ENCODE measurements at regions not wholly inside any gene's neighbourhood (a gene's known extent, or its start where the extent isn't known, plus 50 kb on each side); places are given as distances from the start of the nearest gene placed in this dataset.

DNA sequence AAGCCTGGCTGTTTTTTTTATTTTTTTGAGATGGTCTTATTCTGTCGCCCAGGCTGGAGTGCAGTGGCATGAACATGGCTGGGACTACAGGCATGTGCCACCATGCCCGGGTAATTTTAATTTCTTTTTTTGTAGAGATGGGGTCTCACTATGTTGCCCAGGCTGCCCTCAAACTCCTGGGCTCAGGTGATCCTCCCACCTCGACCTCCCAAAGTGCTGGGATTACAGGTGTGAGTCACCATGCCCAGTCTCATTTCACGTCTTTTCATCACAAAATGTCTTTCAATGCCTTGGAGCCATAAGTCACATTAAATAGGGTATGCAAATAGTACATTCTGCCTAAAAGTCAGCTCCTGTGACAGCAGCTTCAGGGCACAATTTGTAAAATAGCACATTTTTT lies 52.8 kb downstream of the SOX2 start:
- no peak for DNase-seq

DNA sequence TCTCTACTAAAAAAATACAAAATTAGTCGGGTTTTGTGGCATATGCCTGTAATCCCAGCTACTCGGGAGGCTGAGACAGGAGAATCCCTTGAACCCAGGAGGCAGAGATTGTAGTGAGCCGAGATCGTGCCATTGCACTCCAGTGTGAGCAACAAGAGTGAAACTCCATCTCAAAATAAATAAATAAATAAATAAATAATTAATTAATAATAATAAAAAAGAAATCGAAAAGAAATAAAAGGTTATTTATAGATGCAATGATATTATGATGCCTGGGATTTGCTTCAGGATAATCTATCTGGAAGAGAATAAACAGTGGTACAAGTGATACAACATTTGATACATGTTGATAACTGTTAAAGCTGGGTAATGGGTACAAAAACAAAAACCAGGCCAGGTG lies 58.6 kb downstream of the SOX2 start:
- no peak for DNase-seq

DNA sequence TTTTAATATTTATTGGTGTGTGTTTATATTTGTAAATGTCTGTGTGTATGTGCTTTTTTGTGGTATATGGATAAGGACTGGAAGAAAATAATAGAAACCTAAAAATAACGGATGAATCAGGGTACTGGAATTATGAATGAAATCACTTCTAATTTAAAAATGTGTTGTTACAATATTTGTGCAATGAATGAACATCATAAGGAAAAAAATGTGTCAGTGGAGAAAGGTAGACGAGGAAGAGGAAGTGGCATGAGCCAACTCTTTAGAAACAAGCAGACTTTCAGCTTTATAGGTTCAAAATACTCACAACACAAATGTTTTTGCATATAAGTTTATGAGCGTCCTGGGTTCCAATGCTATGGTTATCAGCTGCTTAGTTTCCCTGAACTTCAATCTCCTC lies 59.4 kb downstream of the SOX2 start:
- no peak for DNase-seq

DNA sequence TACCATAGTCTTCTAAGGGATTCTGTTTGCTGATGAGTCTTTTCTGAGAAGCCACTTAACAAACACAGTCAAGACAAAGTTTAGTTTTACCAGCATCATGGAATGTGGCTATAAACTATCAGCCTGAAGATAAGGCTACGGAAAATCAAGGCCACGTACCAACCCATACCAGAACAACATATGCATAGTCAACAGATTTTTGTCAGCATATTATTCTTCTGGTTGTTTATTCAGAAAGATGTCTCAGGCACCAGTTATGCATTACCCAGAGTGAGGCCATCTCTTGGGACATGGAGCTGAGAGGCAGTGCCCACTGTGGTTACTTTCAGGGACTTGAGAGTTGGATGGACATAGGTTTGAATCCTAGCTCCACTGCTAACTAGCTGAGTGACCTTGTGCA lies 60.4 kb downstream of the SOX2 start:
- no peak for DNase-seq

DNA sequence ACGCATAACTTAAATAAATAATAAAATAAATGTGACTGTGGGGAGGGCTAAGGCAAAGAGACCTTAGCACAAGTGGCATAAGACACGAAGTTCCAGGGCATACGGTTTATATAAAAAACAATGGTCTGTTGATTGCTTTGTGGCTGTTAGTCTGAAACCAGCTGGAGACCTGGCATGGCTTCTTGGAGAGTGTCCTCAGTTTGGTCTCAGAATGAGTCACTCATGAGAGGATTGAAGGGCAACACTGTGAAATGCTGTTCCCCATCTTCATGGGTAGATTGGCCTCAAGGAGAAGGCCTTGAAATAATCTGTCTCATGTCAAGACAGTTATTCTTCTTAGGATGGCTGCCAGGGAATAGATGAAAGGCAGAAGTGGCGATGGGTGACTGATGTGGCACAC lies 62.2 kb downstream of the SOX2 start:
- no peak for DNase-seq

DNA sequence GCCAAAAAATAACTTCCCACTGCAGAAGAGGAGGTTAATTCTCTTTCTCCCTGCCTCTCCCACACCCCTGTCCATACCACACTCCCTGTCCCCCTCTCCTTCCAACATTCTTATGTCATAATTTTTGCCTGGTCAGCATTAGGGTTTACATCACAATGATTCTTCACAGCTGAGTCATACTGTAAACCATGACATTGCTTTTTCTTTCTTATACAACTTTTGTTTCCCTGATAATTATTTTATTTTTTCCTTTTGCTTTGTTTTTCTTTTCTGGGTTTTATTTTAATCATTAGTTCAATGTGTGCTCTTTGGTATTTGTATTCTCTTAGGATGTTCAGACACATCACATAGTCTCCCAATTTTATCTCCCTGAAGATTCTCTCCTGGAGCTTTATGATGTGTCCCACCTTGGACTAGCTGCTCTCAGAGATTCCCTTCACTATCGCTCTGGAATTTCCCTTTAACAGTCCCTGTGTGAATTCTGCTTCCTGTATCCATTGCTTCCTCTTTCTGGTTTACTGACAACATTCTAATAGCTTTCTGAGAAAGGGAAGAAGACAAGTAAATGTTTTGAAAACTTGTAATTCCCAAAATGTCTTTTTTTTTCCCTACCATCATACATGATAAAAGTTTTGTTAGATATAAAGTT lies 70.7 kb downstream of the SOX2 start:
- no peak for DNase-seq

DNA sequence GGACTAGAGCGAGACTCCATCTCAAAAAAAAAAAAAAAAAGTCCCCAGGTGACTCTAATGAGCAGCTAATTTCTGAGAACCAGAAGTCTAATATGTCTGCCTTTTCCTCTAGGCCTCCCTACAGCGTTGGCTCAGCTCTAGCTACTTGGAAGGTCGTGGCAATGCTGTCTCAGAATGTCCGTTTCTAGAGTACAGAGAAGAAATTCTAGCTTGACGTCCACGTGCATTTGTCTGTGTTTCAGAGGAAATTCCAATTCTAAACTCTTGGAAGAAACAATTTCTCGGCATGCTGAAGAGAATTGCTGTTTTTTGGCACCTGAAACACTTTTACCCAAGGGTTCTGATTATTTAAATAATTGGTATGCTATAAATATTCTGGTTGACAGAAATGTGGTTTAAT lies 78.8 kb downstream of the SOX2 start:
- DNase-seq: no peak

DNA sequence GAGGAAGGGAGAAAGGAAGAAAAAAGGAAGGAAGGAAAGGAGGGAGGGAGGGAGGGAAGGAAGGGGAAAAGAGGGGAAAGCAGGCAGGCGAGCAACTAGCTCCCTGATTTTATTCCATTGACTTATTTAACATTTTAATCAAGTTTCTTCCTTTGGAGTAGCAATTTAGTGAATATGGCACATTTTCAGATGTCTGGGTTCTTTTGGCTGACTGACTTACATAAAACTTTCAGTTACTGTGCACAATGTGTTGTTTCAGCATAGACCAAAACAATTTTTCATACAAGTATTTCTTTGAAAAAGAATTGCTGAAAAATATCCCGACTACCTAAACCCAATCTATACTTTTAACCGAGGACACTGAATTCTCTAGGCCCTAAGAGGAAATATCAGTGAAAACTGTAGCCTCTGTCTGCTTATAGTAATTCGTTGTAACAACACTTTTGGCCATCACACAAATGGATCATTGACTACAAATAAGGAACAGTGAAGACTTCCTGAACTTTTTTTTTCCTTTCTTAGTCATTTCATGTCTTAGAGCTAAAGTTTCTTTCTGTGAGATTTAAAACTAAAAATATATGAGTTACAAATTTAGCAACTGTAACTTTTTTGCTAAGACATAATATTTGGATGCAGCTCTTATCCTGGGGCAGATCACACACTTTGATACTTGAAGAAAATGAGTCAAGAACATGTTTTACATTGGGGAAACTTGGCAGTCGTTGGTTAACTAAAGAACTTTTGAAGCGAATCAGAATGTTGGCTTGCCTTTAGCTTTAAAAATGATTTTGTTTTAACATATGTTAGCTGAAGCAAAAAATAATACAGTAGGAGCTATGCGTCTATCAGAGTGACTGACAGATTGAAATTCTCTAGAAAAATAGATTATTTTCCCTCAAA lies 79.6 kb downstream of the SOX2 start:
- DNase-seq: no peak

DNA sequence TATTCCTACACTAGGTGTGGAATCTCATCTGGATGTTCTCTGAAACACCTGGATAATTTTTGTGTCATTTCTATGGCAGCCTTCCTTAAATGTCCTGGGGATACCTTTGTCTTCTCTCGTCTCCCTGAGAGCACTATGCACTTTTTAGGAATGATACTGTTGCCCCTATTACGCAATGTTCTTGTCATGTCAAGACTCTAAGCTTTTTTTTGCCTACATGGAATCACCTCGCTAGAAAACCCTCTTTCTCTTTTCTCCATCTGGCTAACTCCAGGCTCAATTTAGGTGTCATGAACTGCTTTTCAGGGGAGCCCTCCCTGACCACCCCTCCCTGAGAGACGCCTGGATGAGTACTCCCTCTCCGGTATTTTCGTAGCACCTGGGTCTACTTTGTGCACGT lies 81.3 kb downstream of the SOX2 start:
- no peak for DNase-seq

DNA sequence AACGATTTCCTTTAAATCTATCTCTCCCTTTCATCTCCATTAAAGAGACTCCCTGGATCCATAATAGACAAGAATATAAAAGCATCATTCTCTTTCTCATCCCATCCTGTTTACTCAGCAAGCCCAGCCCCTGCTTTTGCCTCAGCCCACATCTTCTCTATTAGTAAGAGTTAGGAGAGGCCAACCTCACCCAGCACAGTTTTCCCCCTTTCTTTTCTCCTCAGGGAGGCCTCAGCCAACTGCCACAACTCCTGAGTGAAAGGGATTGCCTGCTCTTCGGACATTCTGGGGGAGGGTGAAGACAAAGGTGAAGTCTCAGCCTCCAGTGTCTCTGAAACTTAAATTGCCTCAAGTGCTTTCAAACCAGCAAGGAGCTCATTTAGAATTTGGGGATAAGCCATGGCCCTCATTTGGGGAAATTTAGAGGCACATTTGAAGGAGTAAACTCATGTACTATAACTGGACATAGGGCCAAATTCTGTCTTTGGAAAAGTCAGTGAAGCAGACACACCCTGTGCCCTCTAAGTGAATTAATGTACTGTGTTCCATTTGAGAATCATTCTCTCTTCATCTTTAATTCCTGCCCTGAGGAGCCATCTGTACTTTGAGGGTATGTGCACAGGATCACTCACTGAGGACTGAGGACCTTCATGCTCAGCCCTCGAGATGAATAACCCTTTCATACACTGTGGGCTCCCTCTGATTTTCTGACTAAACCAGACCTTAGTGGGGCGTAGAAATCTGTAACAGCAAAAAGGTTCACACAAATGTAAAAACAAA lies 82.5 kb downstream of the SOX2 start:
- no peak for DNase-seq

DNA sequence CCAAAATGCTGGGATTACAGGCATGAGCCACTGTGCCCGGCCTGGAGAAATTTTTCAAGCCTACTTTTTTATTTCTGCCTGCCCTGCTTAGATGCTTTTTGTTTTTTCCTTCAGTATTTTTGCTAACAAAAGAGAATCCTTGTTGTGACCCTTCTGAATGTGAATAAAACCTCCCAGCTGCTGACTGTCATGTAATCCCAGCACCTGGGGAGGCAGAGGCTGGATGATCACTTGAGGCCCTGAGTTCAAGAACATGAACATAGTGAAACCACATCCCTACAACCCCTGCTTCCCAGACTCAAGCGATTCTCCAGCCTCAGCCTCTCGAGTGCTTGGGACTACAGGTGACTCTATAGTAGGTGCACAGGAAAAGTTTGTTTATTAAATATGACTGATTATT lies 84.9 kb downstream of the SOX2 start:
- DNase-seq: no peak

DNA sequence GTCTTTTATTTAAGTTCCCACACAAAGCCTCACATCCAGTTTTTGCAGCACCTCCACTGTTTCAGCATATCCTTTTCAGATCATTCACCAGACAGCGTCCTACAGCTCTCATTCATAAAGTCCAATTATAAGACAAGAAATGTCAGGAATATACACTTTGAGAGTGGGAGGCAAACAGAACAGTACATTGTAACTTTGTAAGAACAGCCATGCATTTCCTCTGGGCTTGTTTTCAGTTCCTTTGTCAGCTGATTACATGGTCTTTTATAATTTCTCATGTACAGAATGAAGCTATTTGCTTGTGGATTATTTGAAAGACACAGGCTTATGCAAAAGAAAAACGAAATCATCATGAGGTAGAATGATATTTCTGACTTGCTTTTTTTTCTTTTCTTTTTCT lies 85.7 kb downstream of the SOX2 start:
- no peak for DNase-seq

DNA sequence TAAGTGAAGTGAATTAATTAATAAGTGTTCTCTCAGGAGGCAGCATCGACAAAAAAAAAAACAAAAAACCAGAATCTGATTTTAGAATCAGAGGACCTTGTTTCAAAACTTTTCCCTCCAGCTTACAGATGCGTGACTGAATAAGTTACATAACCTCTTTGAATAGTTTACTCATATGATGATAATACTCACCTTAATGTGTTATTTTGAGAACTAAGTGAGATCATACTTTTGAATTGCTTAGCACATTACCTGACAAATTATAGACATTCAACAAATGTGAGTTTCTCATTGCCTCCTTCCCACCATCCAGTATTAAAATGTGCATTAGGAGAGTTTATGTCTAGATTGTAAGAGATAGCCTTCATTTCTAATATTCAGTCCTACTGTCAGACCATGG lies 94.0 kb downstream of the SOX2 start:
- DNase-seq: no peak

DNA sequence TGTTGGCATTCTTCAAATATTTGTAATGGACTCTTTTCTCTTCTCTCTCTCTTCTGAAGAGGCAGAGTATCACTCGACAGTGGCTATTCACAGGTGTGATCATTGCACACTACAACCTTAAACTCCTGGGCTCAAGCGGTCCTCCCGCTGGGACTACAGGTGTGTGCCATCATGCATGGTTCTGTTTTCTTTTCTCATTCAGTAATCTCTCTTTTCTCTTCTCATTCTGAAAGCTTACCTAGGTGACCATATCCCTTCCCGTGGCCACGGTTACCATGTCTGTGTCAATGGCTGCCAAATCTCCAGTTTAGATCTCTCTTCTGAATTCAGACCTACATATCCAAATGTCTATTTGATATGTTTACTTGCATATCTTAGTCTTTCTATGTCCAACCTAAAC lies 96.3 kb downstream of the SOX2 start:
- DNase-seq: no peak

DNA sequence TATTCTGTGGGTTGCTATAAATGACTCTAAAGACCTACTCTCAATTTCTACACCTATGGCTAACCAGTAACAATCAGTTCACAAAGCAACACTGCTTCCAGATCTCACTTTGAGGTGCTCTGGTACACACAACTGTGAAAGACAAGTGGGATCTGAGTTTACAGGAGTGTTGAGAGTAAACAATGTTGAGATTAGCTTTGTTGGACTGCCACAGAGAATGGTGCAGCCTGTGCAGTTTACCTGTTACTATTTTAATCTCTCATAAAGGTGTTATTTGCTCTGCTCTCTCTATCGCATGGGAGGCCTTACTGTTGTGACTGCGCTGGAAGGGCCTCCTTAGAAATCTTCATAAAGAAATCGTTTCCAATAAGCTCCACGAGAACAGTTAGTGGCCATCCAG lies 112.0 kb downstream of the SOX2 start:
- DNase-seq: no peak

DNA sequence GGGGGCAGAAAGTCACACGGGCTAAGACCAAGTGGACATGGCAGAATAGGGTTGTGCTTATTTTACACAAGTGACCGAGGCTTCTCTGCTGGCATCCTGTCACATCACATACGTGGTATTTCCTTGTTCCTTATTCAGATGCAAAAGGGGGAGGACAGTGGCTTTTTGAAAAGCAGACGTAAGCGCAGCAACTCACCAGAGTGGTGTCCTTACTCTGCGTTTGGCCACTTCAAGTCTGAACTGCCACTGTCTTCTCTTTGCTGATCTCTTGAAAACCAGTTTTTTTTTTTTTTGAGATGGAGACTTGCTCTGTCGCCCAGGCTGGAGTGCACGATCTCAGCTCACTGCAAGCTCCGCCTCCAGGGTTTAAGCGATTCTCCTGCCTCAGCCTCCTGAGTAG lies 113.2 kb downstream of the SOX2 start:
- no peak for DNase-seq

DNA sequence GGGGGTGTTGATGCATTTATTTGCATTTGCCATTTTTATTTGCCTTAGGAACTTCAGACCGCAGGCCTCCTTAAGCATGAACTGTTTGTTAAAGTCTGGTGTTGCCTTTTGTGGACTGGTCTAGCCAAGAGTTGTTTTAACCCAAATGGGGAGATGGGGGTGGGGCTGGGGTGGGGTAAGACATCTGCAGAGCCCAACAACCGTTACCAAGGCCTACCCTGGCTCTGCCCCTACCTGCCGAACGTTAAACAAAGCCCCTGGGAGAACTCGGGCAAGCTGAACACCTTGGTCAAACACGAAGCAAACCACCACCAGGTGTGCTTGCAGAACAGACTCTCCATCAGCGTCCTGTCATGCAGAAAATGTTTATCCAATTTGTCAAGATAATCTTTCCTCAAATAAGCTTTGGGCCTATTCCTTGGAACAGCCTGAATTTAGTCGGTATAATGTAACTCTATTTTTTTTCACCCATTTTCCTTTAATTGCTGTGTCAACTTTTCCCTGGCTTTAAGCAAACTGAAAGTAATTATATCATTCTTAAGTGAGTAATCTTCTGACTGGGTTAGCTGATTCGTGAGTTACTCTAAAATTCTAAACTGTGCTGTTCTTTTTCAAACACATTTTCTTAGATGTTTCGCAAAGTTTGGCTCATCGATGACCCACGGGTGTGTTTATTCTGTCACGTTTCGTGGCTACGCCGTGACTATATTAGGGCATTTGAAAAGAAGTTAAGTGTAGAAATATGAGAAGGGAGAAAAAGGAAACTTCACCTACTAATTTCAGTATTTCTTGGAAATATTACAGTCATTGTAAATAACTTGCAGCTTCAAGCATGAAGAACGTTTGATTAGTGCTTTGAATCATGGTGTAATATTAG lies 127.6 kb downstream of the SOX2 start:
- DNase-seq: no peak

DNA sequence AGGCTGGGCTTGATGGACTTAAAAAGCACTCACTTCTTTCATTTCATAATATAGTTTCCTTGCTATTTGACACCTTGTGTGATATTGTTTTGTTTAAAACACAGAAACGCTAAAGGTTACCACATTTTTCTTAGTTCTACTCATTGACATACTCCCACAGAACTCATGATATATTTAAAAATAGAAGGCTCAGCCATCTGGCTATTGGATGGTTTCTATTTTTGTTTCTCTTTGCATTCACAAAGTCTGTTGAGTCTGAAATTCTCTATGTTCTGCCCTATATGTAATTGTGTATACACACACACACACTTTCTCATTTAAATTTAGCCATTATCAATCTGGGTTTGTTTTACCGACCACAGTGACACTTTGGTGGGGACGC lies 128.2 kb downstream of the SOX2 start:
- no peak for DNase-seq

DNA sequence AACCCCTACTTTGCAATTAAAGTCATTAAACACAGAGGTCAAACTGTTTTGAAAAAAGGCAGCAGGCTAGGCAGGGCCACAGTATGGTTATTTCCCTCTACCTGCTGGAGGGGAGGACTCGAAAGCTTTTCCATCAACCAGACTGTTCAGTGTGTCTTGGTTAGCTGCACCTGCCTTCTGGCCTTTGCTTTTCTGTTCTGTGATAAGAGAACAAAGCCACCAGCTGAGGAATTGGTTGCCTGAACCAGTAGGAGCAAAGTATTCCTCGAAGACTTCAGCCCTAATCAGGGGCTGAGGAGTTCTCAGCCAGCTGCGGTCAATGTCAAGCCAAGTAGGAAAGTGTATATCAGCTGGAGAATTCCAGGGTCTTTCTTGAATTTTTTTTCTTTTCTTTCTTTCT lies 132.5 kb downstream of the SOX2 start:
- DNase-seq: no peak

DNA sequence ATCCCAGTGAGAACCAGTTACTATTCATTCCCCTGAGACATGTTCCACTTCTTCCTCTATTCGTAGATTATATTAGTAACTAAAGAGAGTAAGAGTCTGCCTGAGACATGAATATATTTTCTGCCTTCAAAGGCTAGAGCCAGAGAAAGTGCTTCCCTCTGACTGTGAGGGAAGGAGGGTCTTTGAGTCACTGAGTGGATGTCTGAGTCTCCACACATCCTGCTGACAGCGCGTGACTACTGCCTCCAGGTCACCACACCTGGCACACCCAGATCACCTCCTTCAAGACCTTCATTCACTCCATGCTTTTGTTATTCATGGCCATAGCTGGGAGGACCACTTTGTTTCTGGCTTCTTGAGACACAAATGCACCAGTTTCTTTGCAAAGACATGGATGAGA lies 135.6 kb downstream of the SOX2 start:
- no peak for DNase-seq

DNA sequence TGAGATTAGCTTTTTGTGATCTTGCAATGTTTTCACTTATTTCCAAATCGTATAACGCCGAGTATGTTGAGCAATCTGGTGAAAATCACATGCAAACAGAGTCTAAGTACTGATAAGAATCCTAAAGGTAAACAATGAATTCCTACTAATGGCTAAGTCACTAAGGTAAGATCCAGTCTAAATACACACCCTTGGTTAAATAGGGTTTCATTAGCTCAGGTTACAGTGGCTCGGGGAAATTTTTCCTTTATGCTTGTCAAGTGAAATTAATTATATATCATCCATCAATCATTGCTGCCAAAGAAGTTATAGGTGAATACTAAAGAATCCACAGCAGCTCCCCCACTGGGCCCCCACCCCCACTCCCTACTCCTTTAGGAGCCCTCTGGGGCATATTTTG lies 139.3 kb downstream of the SOX2 start:
- no peak for DNase-seq

DNA sequence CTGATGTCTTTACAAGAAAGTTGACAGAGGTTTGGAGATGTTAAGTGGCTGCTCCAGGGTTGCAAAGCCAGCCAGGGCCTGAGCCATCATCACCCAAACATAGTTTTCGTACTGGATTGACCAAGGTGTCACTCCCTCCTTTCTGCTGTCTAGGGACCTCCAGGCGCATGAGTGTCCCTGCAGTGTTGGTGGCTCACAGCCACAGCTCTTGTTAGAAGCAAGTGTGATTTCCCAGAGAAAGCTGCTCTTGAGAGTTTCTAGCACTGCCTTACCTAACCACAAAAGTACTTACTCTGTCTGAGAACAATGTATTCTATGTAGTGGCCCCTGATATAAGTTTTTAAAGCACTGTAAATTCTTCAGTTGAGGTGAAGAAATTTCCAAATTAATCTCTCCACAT lies 144.1 kb downstream of the SOX2 start:
- DNase-seq: no peak

DNA sequence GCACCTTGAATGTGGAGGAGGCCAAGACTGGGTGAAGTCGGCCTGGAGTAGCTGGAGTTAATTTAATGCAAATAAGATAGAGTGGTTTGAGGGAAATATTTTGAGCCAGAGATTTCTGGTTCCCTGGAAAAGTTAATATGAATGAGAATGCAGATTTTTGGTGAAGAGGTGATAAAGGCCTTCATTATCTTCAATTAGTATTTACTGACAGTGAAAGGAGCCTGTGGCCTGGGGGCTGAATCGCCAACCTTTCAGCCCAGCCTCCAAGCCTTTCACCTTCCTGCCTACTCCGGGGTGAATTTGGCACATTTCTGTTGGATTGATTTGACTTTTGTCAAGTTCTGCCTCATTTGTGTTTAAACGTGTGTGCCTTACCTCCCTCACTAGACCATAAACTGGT lies 147.8 kb downstream of the SOX2 start:
- no peak for DNase-seq
